ENCODE measurements at regions not wholly inside any gene's neighbourhood (a gene's known extent, or its start where the extent isn't known, plus 50 kb on each side); places are given as distances from the start of the nearest gene placed in this dataset.

DNA sequence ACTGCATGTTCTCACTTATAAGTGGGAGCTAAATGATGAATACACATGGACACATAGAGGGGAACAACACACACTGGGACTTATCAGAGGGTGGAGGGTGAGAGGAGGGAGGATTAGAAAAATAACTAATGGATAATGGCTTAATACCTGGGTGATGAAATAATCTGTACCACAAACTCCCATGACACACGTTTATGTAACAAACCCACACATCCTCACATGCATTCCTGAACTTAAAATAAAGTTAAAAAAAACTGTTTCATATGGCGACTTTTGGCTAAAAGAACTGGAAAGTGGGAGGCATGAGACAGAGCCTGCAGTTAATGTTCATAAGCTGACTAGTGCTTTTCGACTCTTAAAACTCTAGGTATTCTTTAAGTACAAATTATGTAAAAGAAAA, 98.9 kb upstream of the NPFFR2 start (continued):
- TF ChIP-seq, protein P1, sequence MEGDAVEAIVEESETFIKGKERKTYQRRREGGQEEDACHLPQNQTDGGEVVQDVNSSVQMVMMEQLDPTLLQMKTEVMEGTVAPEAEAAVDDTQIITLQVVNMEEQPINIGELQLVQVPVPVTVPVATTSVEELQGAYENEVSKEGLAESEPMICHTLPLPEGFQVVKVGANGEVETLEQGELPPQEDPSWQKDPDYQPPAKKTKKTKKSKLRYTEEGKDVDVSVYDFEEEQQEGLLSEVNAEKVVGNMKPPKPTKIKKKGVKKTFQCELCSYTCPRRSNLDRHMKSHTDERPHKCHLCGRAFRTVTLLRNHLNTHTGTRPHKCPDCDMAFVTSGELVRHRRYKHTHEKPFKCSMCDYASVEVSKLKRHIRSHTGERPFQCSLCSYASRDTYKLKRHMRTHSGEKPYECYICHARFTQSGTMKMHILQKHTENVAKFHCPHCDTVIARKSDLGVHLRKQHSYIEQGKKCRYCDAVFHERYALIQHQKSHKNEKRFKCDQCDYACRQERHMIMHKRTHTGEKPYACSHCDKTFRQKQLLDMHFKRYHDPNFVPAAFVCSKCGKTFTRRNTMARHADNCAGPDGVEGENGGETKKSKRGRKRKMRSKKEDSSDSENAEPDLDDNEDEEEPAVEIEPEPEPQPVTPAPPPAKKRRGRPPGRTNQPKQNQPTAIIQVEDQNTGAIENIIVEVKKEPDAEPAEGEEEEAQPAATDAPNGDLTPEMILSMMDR (IDR thresholded peaks at IDR 0.05; ENCODE audit: control extremely low read depth in 1 of 3, insufficient read depth in 1 of 3, low read depth in 1 of 3, low read length in 3 of 3): no peak
- TF ChIP-seq HDAC6 (IDR thresholded peaks at IDR 0.05; ENCODE audit: low read depth, low read length): no peak
- no peak for TF ChIP-seq CTBP2 (IDR thresholded peaks at IDR 0.05; ENCODE audit: borderline replicate concordance, insufficient read depth, insufficient read length, low read length)
- no peak for TF ChIP-seq EGR1 (IDR thresholded peaks at IDR 0.05; ENCODE audit: borderline replicate concordance, low read depth, low read length)
